Natural killer cell (primary cell): ENCODE measurements at regions not wholly inside any gene's neighbourhood (a gene's known extent, or its start where the extent isn't known, plus 50 kb on each side); places are given as distances from the start of the nearest gene placed in this dataset.

Experiments used
- ATAC-seq, 3 donors: fragments of 150-1000 bp in 2 of 3; fragments of 200-7000 bp in 1 of 3; cut with Tn5 transposase; 1 replicate in 1 of 3; 2 replicates in 2 of 3; pipeline ENCODE4 v1.10.0; 2021; ENCODE audit warnings: mild to moderate bottlenecking in 2 of 3, moderate library complexity in 2 of 3
- DNase-seq, 2 donors: peaks; one replicate each; pipeline versions ENCODE4 v3.0.0 to v3.0.0-alpha.2; 2013 to 2021; ENCODE audit warnings: mixed read lengths in 1 of 2
- H3K27ac ChIP-seq: one replicate; pipeline ENCODE4 v1.5.1; 2013; ENCODE audit warnings: mild to moderate bottlenecking, low read length
- H3K27me3 ChIP-seq: one replicate; pipeline ENCODE4 v1.6.1; 2013; ENCODE audit warnings: low read length; ENCODE audit not compliant: control insufficient read depth, insufficient read depth
- H3K36me3 ChIP-seq: one replicate; pipeline ENCODE4 v1.6.1; 2013; ENCODE audit warnings: low read length; ENCODE audit not compliant: control insufficient read depth, insufficient read depth
- H3K4me1 ChIP-seq: one replicate; pipeline ENCODE4 v1.6.1; 2013; ENCODE audit warnings: low read length; ENCODE audit not compliant: control insufficient read depth, insufficient read depth
- H3K4me3 ChIP-seq: one replicate; pipeline ENCODE4 v1.5.1; 2013; ENCODE audit warnings: low read length
- H3K9me3 ChIP-seq: one replicate; pipeline ENCODE4 v1.6.1; 2013; ENCODE audit warnings: low read length; ENCODE audit not compliant: control insufficient read depth, insufficient read depth
- H3K27ac Mint-ChIP-seq, 2 donors: one replicate each; pipeline ENCODE4 v1.8.0; 2022; ENCODE audit warnings: mild to moderate bottlenecking in 2 of 2, mixed read lengths in 2 of 2, moderate library complexity in 1 of 2
- H3K27me3 Mint-ChIP-seq, 2 donors: one replicate each; pipeline ENCODE4 v1.8.0; 2022; ENCODE audit warnings: low read depth in 2 of 2, mixed read lengths in 2 of 2
- H3K36me3 Mint-ChIP-seq: one replicate; pipeline ENCODE4 v1.8.0; 2022; ENCODE audit warnings: mixed read lengths
- H3K4me1 Mint-ChIP-seq, 2 donors: one replicate each; pipeline ENCODE4 v1.8.0; 2022; ENCODE audit warnings: mixed read lengths in 2 of 2
- H3K4me3 Mint-ChIP-seq: one replicate; pipeline ENCODE4 v1.8.0; 2022; ENCODE audit warnings: mild to moderate bottlenecking, moderate library complexity, mixed read lengths
- H3K9me3 Mint-ChIP-seq, 2 donors: one replicate each; pipeline ENCODE4 v1.8.0; 2022; ENCODE audit warnings: mixed read lengths in 2 of 2
- CTCF ChIP-seq: fragments of 200-600 bp; IDR thresholded peaks from one replicate; pipeline ENCODE4 v1.8.0; 2022; ENCODE audit warnings: antibody characterized with exemption
- WGBS: methylation state at CpG from one replicate; pipeline ENCODE4 v1.1.7; 2013; ENCODE audit warnings: missing lambda C conversion rate; ENCODE audit not compliant: insufficient coverage; 5-methylcytosine and 5-hydroxymethylcytosine counted together
- intact Hi-C: fragments of 100-400 bp; cut with micrococcal nuclease; formaldehyde crosslinking; loops from one replicate; pipeline ENCODE4 v1.14.2; 2022

GRCh38 chr17:70251706-70252105 lies 82.4 kb downstream of the KCNJ2 start:
- 71% methylated on average over 2 of the region's 2 CpGs for WGBS
- DNase-seq, result no peak
- Histone ChIP-seq H3K27me3 (no peaks in the 10 kb centered on the region), H3K27ac (no peak overlapping the region), H3K4me1 (no peaks in the 10 kb centered on the region), H3K4me3 (no peak overlapping the region), H3K36me3 (no peaks in the 10 kb centered on the region), H3K9me3 (no peaks in the 10 kb centered on the region)
- intact Hi-C loops, result no loop called here
- H3K4me3 Mint-ChIP-seq, result no peak overlapping the region
- no peak for ATAC-seq
- no peaks in the 10 kb centered on the region for H3K27me3 Mint-ChIP-seq
- H3K4me1 Mint-ChIP-seq, result no peaks in the 10 kb centered on the region
- no peak for TF ChIP-seq CTCF
- no peak overlapping the region for H3K27ac Mint-ChIP-seq
- H3K9me3 Mint-ChIP-seq, result peaks cover 5 to 7% of the 10 kb centered on the region in 2 donors
- H3K36me3 Mint-ChIP-seq, result no peaks in the 10 kb centered on the region

- no peaks in the 10 kb centered on the region for H3K9me3 ChIP-seq
- intact Hi-C loops, result no loop called here
- H3K4me1 Mint-ChIP-seq, result no peaks in the 10 kb centered on the region
Observed at GRCh38 chr17:70254735-70255460, 85.6 kb downstream of the KCNJ2 start.

GRCh38 chr17:70256751-70257150 lies 87.4 kb downstream of the KCNJ2 start:
- Histone ChIP-seq H3K27me3 (no peaks in the 10 kb centered on the region), H3K27ac (no peak overlapping the region), H3K36me3 (no peaks in the 10 kb centered on the region), H3K9me3 (no peaks in the 10 kb centered on the region), H3K4me3 (no peak overlapping the region), H3K4me1 (no peaks in the 10 kb centered on the region)
- no peak overlapping the region for H3K27ac Mint-ChIP-seq
- H3K4me1 Mint-ChIP-seq, result no peaks in the 10 kb centered on the region
- H3K36me3 Mint-ChIP-seq, result no peaks in the 10 kb centered on the region
- DNase-seq (no peak), ATAC-seq (no peak)
- H3K27me3 Mint-ChIP-seq, result no peaks in the 10 kb centered on the region
- 100% methylated on average over 1 of the region's 2 CpGs for WGBS
- H3K9me3 Mint-ChIP-seq, result peaks cover 7% of the 10 kb centered on the region in 2 donors
- intact Hi-C loops, result no loop called here
- no peak overlapping the region for H3K4me3 Mint-ChIP-seq
- TF ChIP-seq CTCF, result no peak

More at GRCh38 chr17:70254735-70255460, 85.6 kb downstream of the KCNJ2 start:
- DNase-seq (no peak), ATAC-seq (no peak)
- TF ChIP-seq CTCF, result no peak
- Mint-ChIP-seq H3K27me3 (no peaks in the 10 kb centered on the region), H3K27ac (no peak overlapping the region), H3K4me3 (no peak overlapping the region), H3K9me3 (peaks cover 5 to 9% of the 10 kb centered on the region in 2 donors), H3K36me3 (no peaks in the 10 kb centered on the region)
- no peaks in the 10 kb centered on the region for H3K27me3 ChIP-seq
- WGBS, result 81% methylated on average over 2 of the region's 2 CpGs
- H3K27ac ChIP-seq, result no peak overlapping the region
- H3K4me1 ChIP-seq, result no peaks in the 10 kb centered on the region
- no peak overlapping the region for H3K4me3 ChIP-seq
- H3K36me3 ChIP-seq, result no peaks in the 10 kb centered on the region

- Histone ChIP-seq H3K4me1 (no peaks in the 10 kb centered on the region), H3K4me3 (no peak overlapping the region), H3K27ac (no peak overlapping the region), H3K9me3 (no peaks in the 10 kb centered on the region), H3K27me3 (no peaks in the 10 kb centered on the region), H3K36me3 (no peaks in the 10 kb centered on the region)
- no peaks in the 10 kb centered on the region for H3K27me3 Mint-ChIP-seq
- no peak overlapping the region for H3K4me3 Mint-ChIP-seq
- no peak overlapping the region for H3K27ac Mint-ChIP-seq
- H3K36me3 Mint-ChIP-seq, result no peaks in the 10 kb centered on the region
- ATAC-seq (no peak), DNase-seq (no peak)
- intact Hi-C loops, result no loop called here
- peaks cover 7% of the 10 kb centered on the region in 2 donors for H3K9me3 Mint-ChIP-seq
- H3K4me1 Mint-ChIP-seq, result no peaks in the 10 kb centered on the region
- TF ChIP-seq CTCF, result no peak
Observed at GRCh38 chr17:70258465-70258864, 89.1 kb downstream of the KCNJ2 start.
